AML-193 (cell line): ENCODE measurements at regions not wholly inside any gene's neighbourhood (a gene's known extent, or its start where the extent isn't known, plus 50 kb on each side); places are given as distances from the start of the nearest gene placed in this dataset.
"Not testable (repeated sequence)": the region's sequence is repeated elsewhere in the genome, so short reads cannot be mapped to it uniquely, and the experiment has no call there.

Experiments
- DNase-seq, 2 experiments: peaks; one replicate each; lab custom pipeline; 2025; lab: John Stamatoyannopoulos, UW

GRCh38 chr17:22265807-22266206 lies 573.5 kb downstream of the KCNJ18 start:
- no peak for DNase-seq

- no peak for DNase-seq
Observed at GRCh38 chr17:22266231-22266630, 573.9 kb downstream of the KCNJ18 start.

GRCh38 chr17:22267019-22267418 lies 574.7 kb downstream of the KCNJ18 start:
- no peak for DNase-seq

- DNase-seq, result no peak
Observed at GRCh38 chr17:22268214-22268911, 576.0 kb downstream of the KCNJ18 start.

- no peak for DNase-seq
Observed at GRCh38 chr17:22268912-22269220, 576.5 kb downstream of the KCNJ18 start.

- no peak for DNase-seq
Observed at GRCh38 chr17:22270381-22270780, 578.1 kb downstream of the KCNJ18 start.

GRCh38 chr17:22270809-22271208 lies 578.5 kb downstream of the KCNJ18 start:
- DNase-seq, result not testable (repeated sequence)

GRCh38 chr17:22272363-22273146 lies 580.2 kb downstream of the KCNJ18 start:
- no peak for DNase-seq

- no peak for DNase-seq
Observed at GRCh38 chr17:22273308-22273707, 581.0 kb downstream of the KCNJ18 start.

GRCh38 chr17:22277595-22277994 lies 585.3 kb downstream of the KCNJ18 start:
- no peak for DNase-seq

- DNase-seq, result no peak
Observed at GRCh38 chr17:22278302-22279275, 586.3 kb downstream of the KCNJ18 start.

- no peak for DNase-seq
Observed at GRCh38 chr17:22286337-22287041, 594.2 kb downstream of the KCNJ18 start.

GRCh38 chr17:22298484-22298951 lies 606.2 kb downstream of the KCNJ18 start:
- not testable (repeated sequence) for DNase-seq

- no peak for DNase-seq
Observed at GRCh38 chr17:22300177-22300576, 607.9 kb downstream of the KCNJ18 start.

GRCh38 chr17:22300731-22301352 lies 608.5 kb downstream of the KCNJ18 start:
- DNase-seq, result no peak

- no peak for DNase-seq
Observed at GRCh38 chr17:22301353-22301745, 609.0 kb downstream of the KCNJ18 start.

- DNase-seq, result no peak
Observed at GRCh38 chr17:22303096-22303495, 610.8 kb downstream of the KCNJ18 start.

- DNase-seq, result no peak
Observed at GRCh38 chr17:22303865-22304264, 611.5 kb downstream of the KCNJ18 start.

GRCh38 chr17:22304667-22305303 lies 612.5 kb downstream of the KCNJ18 start:
- DNase-seq, result no peak

- no peak for DNase-seq
Observed at GRCh38 chr17:22305356-22306071, 613.2 kb downstream of the KCNJ18 start.
